Heart right ventricle (tissue), 16 donors: ENCODE measurements at regions not wholly inside any gene's neighbourhood (a gene's known extent, or its start where the extent isn't known, plus 50 kb on each side); places are given as distances from the start of the nearest gene placed in this dataset.

ENCODE experiments used
- ATAC-seq, 8 donors: fragments of 200-7000 bp; cut with Tn5 transposase; one replicate each; pipeline ENCODE4 v1.9.1; 2020; ENCODE audit warnings: mild to moderate bottlenecking in 8 of 8, moderate library complexity in 8 of 8, moderate number of reproducible peaks in 1 of 8
- DNase-seq, 2 donors: peaks; one replicate each; pipeline ENCODE4 v3.0.0-alpha.2; 2020
- H3K27ac ChIP-seq, 10 donors: fragments of 200-600 bp; sonication (generic) in 2 of 10; one replicate each; pipeline versions ENCODE4 v1.5.0 to v1.8.0; 2020 to 2022; ENCODE audit warnings: mild to moderate bottlenecking in 3 of 10
- H3K27me3 ChIP-seq, 7 donors: fragments of 200-600 bp; one replicate each; pipeline ENCODE4 v1.8.0; 2021 to 2022; ENCODE audit warnings: mild to moderate bottlenecking in 2 of 7
- H3K36me3 ChIP-seq, 9 donors: fragments of 200-600 bp; sonication (generic) in 1 of 9; one replicate each; pipeline versions ENCODE4 v1.5.0 to v1.8.0; 2020 to 2022; ENCODE audit warnings: mild to moderate bottlenecking in 2 of 9
- H3K4me1 ChIP-seq, 9 donors: fragments of 200-600 bp; sonication (generic) in 1 of 9; one replicate each; pipeline versions ENCODE4 v1.5.0 to v1.8.0; 2020 to 2022; ENCODE audit warnings: mild to moderate bottlenecking in 4 of 9
- H3K4me3 ChIP-seq, 10 donors: fragments of 200-600 bp; sonication (generic) in 2 of 10; one replicate each; pipeline versions ENCODE4 v1.5.0 to v1.8.0; 2020 to 2022; ENCODE audit warnings: mild to moderate bottlenecking in 7 of 10, moderate library complexity in 2 of 10
- H3K9me3 ChIP-seq, 11 donors: fragments of 200-600 bp in 10 of 11; sonication (generic) in 2 of 11; one replicate each; pipeline versions ENCODE4 v1.5.0 to v1.8.0; 2013 to 2022; ENCODE audit warnings: mild to moderate bottlenecking in 2 of 11, control low read depth in 1 of 11, moderate library complexity in 1 of 11
- CTCF ChIP-seq, 9 donors: fragments of 200-600 bp; sonication (generic) in 2 of 9; IDR thresholded peaks; one replicate each; pipeline versions ENCODE4 v1.5.0 to v1.8.0; 2021 to 2022; ENCODE audit warnings: antibody characterized with exemption in 9 of 9, mild to moderate bottlenecking in 5 of 9, moderate library complexity in 1 of 9
- WGBS, 2 donors: extraction: QIAGEN DNeasy Blood & Tissue Kit; methylation state at CpG; one replicate each; pipeline ENCODE4 v1.1.7; 2013; ENCODE audit warnings: inconsistent platforms in 1 of 2; 5-methylcytosine and 5-hydroxymethylcytosine counted together
- intact Hi-C, 10 donors: fragments of 100-400 bp; cut with DNase I; formaldehyde crosslinking; loops; one replicate each; pipeline versions ENCODE4 v1.11.1 to v1.14.2; 2022
- donor health status: Arrhythmogenic right ventricular cardiomyopathy.
- donor health status: ischemic (EF 13 %, LVEDD 7.1; RV severe dilation, severe dysfunction).
- donor health status: healthy with polysubstance abuse.
- donor health status: DM: no; HTN: yes; CAD: no.
- donor health status: DM: no; HTN: no; CAD: no.
- donor health status: ischemic (EF 25% LVEDD 6.9; RV normal size, moderate dysfunction).
- donor health status: ischemic (EF 25% LVEDD 5.7; RV mildly dilated, moderate dysfunction).
- donor health status: healthy.
- donor health status: DM: yes; HTN: yes; CAD: no.
- donor health status: Ischemic cardiomyopathy.
- donor health status: ischemic (EF 35%, LVEDD 5.7; RV mildly dilated, moderate dysfunction).
- donor health status: nonischemic (EF 11% LVEDD 7.7; RV severe dilation, severe dysfunction).
- donor health status: DM: yes; HTN: yes; CAD: no.
- donor health status: PGD.
- donor health status: ischemic (EF 29% LVEDD 5.4; RV normal size, mild dysfunction).
- donor health status: nonischemic (EF 23%, LVEDD 6.1; RV moderate dilation, normal function).

GRCh38 chr4:1470393-1470670, 64.1 kb upstream of the NKX1-1 start:
- Histone ChIP-seq H3K27ac (no peak overlapping the region), H3K36me3 (no peaks in the 10 kb centered on the region), H3K9me3 (no peaks in the 10 kb centered on the region), H3K4me1 (peaks cover 0 to 11% (median 0%) of the 10 kb centered on the region in 9 donors), H3K4me3 (no peak overlapping the region), H3K27me3 (peaks cover 18 to 78% (median 53%) of the 10 kb centered on the region in 7 donors)
- WGBS, 2 donors, result 34 to 56% methylated on average over 7 of the region's 7 CpGs
- DNase-seq (no peak), ATAC-seq (no peak)
- intact Hi-C loops, result no loop called here
- TF ChIP-seq CTCF (IDR thresholded peaks at IDR 0.05), result no peak

- Histone ChIP-seq H3K27ac (no peak overlapping the region), H3K9me3 (no peaks in the 10 kb centered on the region), H3K4me3 (no peak overlapping the region), H3K36me3 (no peaks in the 10 kb centered on the region), H3K4me1 (peaks cover 0 to 11% (median 0%) of the 10 kb centered on the region in 9 donors), H3K27me3 (peaks cover 18 to 82% (median 57%) of the 10 kb centered on the region in 7 donors)
- ATAC-seq, result no peak
- intact Hi-C loops, result no loop called here
- DNase-seq, result peak in 1 of 2 donors; percentile 7
- WGBS, 2 donors, result 77 to 79% methylated on average over 24 of the region's 24 CpGs
- TF ChIP-seq CTCF (IDR thresholded peaks at IDR 0.05), result no peak
Observed at GRCh38 chr4:1469607-1470392, 63.6 kb upstream of the NKX1-1 start.

GRCh38 chr4:1469043-1469442, 62.8 kb upstream of the NKX1-1 start:
- Histone ChIP-seq H3K27me3 (peaks cover 18 to 82% (median 64%) of the 10 kb centered on the region in 7 donors), H3K4me3 (no peak overlapping the region), H3K36me3 (no peaks in the 10 kb centered on the region), H3K4me1 (peaks cover 0 to 11% (median 0%) of the 10 kb centered on the region in 9 donors), H3K27ac (no peak overlapping the region), H3K9me3 (no peaks in the 10 kb centered on the region)
- intact Hi-C loops, result no loop called here
- no peak for ATAC-seq
- no peak for DNase-seq
- no peak for TF ChIP-seq CTCF (IDR thresholded peaks at IDR 0.05)
- WGBS, 2 donors, result 83 to 86% methylated on average over 6 of the region's 6 CpGs

- WGBS, 2 donors, result 90 to 92% methylated on average over 6 of the region's 6 CpGs
- Histone ChIP-seq H3K4me1 (peaks cover 0 to 11% (median 0%) of the 10 kb centered on the region in 9 donors), H3K27ac (no peak overlapping the region), H3K36me3 (no peaks in the 10 kb centered on the region), H3K4me3 (no peak overlapping the region), H3K27me3 (peaks cover 18 to 82% (median 66%) of the 10 kb centered on the region in 7 donors), H3K9me3 (no peaks in the 10 kb centered on the region)
- TF ChIP-seq CTCF (IDR thresholded peaks at IDR 0.05), result no peak
- ATAC-seq (no peak), DNase-seq (no peak)
- intact Hi-C loops, result no loop called here
Observed at GRCh38 chr4:1467581-1468458, 61.6 kb upstream of the NKX1-1 start.
